HuH-7 (cell line): ENCODE measurements at regions not wholly inside any gene's neighbourhood (a gene's known extent, or its start where the extent isn't known, plus 50 kb on each side); places are given as distances from the start of the nearest gene placed in this dataset.

Source experiments
- DNase-seq: peaks from one replicate; pipeline ENCODE4 v3.0.0; 2011; ENCODE audit warnings: low spot score

DNA sequence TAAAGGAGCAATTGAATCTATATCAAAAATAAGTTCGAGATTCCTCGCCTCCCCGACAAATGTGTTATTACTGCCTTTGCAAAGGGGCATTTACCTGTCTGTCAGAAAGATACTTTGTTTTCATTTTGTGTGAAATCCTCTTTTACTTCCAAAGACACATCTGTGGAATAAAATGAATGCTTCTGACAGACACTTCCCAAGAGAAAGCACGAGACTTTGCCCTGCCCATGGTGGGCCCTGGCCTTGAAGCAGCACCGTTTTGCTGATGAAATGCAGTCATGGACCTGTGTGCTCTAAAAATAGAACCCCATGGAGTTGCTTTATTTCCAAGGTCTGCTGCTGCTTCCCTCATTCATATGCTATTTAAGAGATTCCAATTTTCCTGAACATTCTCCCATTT, 85.9 kb upstream of the USP47 start:
- DNase-seq: no peak

GRCh38 chr11:11752679-11753078, 89.1 kb upstream of the USP47 start:
- no peak for DNase-seq

- no peak for DNase-seq
Measured at GRCh38 chr11:11750017-11750878, 91.5 kb upstream of the USP47 start.

DNA sequence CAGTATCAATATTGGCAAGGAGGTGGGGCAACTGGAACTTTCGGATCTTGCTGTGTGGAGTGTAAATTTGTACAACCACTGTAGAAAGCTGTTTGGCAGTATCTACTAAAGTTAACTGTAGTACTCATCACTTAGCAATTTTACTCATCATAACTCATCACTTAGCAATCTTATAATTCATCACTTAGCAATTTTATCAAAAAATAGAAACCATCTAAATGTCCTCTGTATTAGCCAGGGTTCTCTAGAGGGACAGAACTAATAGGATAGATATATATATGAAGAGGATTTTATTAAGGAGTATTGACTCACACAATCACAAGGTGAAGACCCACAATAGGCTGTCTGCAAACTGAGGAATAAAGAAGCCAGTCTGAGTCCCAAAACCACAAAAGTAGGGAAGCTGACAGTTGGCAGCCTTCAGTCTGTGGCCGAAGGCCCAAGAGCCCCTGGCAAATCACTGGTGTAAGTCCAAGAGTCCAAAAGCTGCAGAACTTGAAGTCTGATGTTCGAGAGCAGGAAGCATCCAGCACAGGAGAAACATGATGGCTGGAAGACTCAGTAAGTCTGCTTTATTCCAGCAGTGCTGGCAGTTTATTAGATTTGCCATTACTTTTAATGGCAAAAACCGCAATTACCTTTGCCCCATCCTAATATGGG, 92.9 kb upstream of the USP47 start:
- no peak for DNase-seq

- DNase-seq: no peak
Measured at GRCh38 chr11:11747570-11747969, 94.2 kb upstream of the USP47 start.

DNA sequence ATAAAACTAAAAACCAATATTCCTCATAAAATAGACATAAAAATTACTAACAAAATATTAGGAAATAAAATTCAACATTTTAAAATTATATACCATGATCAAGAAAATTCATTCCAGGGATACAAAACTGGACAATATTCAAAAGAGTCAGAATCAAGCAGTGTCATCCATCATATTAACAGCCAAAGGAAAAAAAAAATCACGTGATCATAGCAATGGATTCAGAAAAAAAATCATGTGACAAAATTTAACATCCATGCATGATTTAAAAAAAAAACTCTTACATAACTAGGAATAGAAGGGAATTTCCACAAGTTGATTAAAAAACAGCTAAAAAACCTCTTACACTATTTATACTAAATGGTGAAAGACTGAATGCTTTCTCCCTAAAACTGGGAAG, 95.3 kb upstream of the USP47 start:
- DNase-seq: no peak

GRCh38 chr11:11743216-11743615, 98.6 kb upstream of the USP47 start:
- DNase-seq: no peak

- no peak for DNase-seq
Measured at GRCh38 chr11:11742486-11742885, 99.3 kb upstream of the USP47 start.

DNA sequence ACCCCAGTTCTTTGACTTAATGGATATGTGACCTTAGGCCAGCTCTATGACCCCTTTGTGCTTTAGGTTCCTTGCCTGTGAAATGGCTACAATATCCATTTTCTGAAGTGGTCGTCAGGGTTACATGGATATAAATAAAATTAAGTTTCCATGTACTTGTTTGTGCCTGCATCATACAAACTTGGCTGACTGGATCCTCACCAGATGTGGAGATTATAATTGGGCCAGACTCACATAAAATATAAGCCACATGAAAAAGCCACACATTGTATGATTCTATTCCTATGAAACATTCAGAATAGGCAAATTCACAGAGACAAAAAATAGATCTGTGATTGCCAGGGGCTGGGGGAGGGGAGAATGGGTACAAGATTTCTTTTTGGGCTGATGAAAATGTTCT, 100.9 kb upstream of the USP47 start:
- no peak for DNase-seq

GRCh38 chr11:11740073-11740702, 101.6 kb upstream of the USP47 start:
- no peak for DNase-seq

GRCh38 chr11:11738370-11738769, 103.4 kb upstream of the USP47 start:
- DNase-seq: no peak

GRCh38 chr11:11735586-11735985, 106.2 kb upstream of the USP47 start:
- no peak for DNase-seq

GRCh38 chr11:11733246-11733747, 108.5 kb upstream of the USP47 start:
- no peak for DNase-seq

GRCh38 chr11:11732116-11732515, 109.7 kb upstream of the USP47 start:
- no peak for DNase-seq

GRCh38 chr11:11731311-11732083, 109.7 kb upstream of the GALNT18 start:
- no peak for DNase-seq

- no peak for DNase-seq
Measured at GRCh38 chr11:11728386-11728785, 106.6 kb upstream of the GALNT18 start.

- DNase-seq: no peak
Measured at GRCh38 chr11:11725438-11725837, 103.6 kb upstream of the GALNT18 start.

- no peak for DNase-seq
Measured at GRCh38 chr11:11724994-11725393, 103.2 kb upstream of the GALNT18 start.

- no peak for DNase-seq
Measured at GRCh38 chr11:11722861-11723260, 101.1 kb upstream of the GALNT18 start.

DNA sequence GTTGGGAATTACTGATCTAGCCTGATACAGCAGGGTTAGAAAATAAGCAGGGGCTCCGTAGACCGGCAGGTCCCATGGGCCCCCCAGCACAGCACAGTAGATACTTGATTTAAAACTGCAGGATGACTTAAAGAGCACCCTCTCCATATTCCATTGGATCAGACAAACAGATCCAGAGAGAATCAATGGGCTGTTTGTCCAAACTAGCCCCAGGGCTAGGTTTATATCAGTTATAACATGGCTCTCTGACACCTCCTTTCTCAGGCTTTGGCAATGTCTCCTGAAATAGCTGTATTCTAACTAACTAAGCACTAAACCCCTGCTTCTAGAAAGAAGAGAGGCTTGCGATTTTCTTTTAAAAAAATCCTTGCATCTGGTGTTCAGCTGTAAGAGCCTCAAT, 100.4 kb upstream of the GALNT18 start:
- no peak for DNase-seq

GRCh38 chr11:11718511-11718910, 96.7 kb upstream of the GALNT18 start:
- DNase-seq: no peak

- DNase-seq: no peak
Measured at GRCh38 chr11:11717064-11717725, 95.4 kb upstream of the GALNT18 start.
